Right cardiac atrium (tissue), 5 donors: ENCODE measurements at regions not wholly inside any gene's neighbourhood (a gene's known extent, or its start where the extent isn't known, plus 50 kb on each side); places are given as distances from the start of the nearest gene placed in this dataset.
"Not testable (repeated sequence)": the region's sequence is repeated elsewhere in the genome, so short reads cannot be mapped to it uniquely, and the experiment has no call there.

Experiments
- ATAC-seq, 2 donors: fragments of 200-7000 bp; cut with Tn5 transposase; one replicate each; pipeline versions ENCODE4 v1.8.0 to v1.9.1; 2020; ENCODE audit warnings: moderate library complexity in 2 of 2, mild to moderate bottlenecking in 1 of 2
- DNase-seq, 3 donors: peaks; one replicate each; pipeline ENCODE4 v3.0.0-alpha.2; 2020
- H3K27ac ChIP-seq: one replicate; pipeline ENCODE4 v1.5.1; 2013; ENCODE audit warnings: mild to moderate bottlenecking, low read length, control low read depth, moderate library complexity
- H3K27me3 ChIP-seq: one replicate; pipeline ENCODE4 v1.6.1; 2013; ENCODE audit not compliant: control insufficient read depth, insufficient read depth
- H3K4me1 ChIP-seq: one replicate; pipeline ENCODE4 v1.6.1; 2013; ENCODE audit warnings: low read length; ENCODE audit not compliant: control insufficient read depth, insufficient read depth
- H3K4me3 ChIP-seq: one replicate; pipeline ENCODE4 v1.5.1; 2013; ENCODE audit warnings: low read length, control low read depth
- H3K9me3 ChIP-seq: one replicate; pipeline ENCODE4 v1.6.1; 2013; ENCODE audit warnings: low read length; ENCODE audit not compliant: control insufficient read depth
- WGBS: extraction: QIAGEN DNeasy Blood & Tissue Kit; methylation state at CpG from one replicate; pipeline ENCODE4 v1.1.7; 2013; 5-methylcytosine and 5-hydroxymethylcytosine counted together
- intact Hi-C, 4 donors: fragments of 100-400 bp; cut with DNase I; formaldehyde crosslinking; loops; one replicate each; pipeline versions ENCODE4 v1.11.0 to v1.14.0; 2022 to 2023
- donor health status: healthy with polysubstance abuse.
- donor health status: DM: no; HTN: yes; CAD: no.
- donor health status: DM: no; HTN: no; CAD: no.
- donor health status: DM: no; HTN: yes; CAD: no; lungs with severe emphysema.
- donor health status: DM: yes; HTN: yes; CAD: no.

DNA sequence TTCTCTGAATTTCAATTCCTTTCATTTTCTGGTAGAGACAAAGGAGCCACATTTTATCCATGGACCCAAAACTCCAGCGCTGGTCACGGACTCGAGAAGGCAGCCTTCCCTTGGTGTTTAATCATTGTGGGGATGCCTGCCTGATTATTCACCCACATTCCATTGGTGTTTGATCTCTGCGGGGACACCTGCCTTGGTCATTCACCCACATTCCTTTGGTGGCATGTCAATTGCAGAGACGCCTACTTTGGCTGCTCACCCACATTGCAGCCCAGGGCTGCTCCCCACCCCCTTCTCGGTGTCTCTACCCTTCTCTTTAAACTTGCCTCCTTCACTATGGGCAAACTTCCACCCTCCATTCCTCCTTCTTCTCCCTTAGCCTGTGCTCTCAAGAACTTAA lies 780.7 kb upstream of the POU3F4 start:
- ATAC-seq, H3K4me3 ChIP-seq, intact Hi-C loops, DNase-seq, H3K27me3 ChIP-seq, H3K4me1 ChIP-seq, H3K9me3 ChIP-seq, H3K27ac ChIP-seq: not testable (repeated sequence)
- WGBS = no CpG with 5 or more reads among the region's 6 CpGs

DNA sequence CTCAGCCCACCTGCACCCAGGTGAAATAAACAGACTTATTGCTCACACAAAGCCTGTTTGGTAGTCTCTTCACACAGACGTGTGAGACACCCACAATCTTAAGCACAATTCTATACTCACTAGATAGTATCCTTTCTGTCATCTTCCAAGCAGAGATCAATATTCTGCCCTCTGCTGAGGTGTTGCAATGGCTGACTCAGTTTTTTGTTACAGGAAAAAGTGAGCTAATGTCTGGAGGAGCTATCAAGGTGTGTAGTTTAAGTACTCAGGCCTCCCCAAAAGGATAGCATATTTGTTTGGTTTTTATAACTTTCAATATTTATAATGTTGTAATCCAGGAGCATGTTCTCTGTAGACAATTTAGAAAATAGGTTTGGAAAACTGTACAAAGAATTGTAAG lies 775.2 kb upstream of the POU3F4 start:
- 59% methylated on average over 1 of the region's 1 CpG for WGBS
- no peak overlapping the region for H3K4me3 ChIP-seq

DNA sequence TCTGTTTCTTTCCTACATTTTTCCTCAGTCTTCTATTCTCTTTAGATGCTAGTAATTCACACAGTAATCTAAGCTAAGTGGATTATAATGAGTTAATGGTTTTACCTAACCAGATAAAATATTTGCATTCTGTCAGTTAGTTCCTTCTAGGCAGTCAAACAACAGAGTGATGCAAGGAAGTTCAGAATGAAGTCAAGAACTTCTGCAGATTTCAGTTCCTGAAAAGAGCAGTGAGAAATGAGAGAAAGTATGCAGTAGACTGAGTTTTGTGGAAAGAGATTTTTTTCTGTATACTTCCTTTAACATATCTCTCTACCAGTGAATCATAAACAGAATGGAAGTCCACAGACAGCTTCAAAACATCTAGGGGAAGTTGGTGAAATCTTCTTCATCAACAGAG lies 774.0 kb upstream of the POU3F4 start:
- DNase-seq (no peak), ATAC-seq (no peak)
- Histone ChIP-seq H3K9me3 (no peaks in the 10 kb centered on the region), H3K27me3 (no peaks in the 10 kb centered on the region), H3K27ac (no peak overlapping the region), H3K4me1 (no peaks in the 10 kb centered on the region), H3K4me3 (no peak overlapping the region)
- intact Hi-C loops = no loop called here

More for the DNA sequence above, 775.2 kb upstream of the POU3F4 start:
- H3K4me1 ChIP-seq = no peaks in the 10 kb centered on the region
- intact Hi-C loops = no loop called here
- no peaks in the 10 kb centered on the region for H3K27me3 ChIP-seq
- H3K9me3 ChIP-seq = no peaks in the 10 kb centered on the region
- H3K27ac ChIP-seq = no peak overlapping the region
- no peak for DNase-seq
- ATAC-seq = no peak

DNA sequence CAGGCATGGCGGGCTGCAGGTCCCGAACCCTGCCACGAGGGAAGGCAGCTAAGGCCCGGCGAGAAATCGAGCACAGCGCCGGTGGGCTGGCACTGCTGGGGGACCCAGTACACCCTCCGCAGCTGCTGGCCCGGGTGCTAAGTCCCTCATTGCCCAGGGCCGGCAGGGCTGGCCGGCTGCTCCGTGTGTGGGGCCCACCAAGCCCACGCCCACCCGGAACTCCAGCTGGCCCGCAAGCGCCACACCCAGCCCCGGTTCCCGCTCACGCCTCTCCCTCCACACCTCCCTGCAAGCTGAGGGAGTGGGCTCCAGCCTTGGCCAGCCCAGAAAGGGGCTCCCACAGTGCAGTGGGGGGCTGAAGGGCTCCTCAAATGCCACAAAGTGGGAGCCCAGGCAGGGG lies 769.8 kb upstream of the POU3F4 start:
- H3K4me1 ChIP-seq, DNase-seq, H3K27ac ChIP-seq, H3K4me3 ChIP-seq, H3K27me3 ChIP-seq, H3K9me3 ChIP-seq, intact Hi-C loops, ATAC-seq: not testable (repeated sequence)
- WGBS = 98% methylated on average over 20 of the region's 20 CpGs

DNA sequence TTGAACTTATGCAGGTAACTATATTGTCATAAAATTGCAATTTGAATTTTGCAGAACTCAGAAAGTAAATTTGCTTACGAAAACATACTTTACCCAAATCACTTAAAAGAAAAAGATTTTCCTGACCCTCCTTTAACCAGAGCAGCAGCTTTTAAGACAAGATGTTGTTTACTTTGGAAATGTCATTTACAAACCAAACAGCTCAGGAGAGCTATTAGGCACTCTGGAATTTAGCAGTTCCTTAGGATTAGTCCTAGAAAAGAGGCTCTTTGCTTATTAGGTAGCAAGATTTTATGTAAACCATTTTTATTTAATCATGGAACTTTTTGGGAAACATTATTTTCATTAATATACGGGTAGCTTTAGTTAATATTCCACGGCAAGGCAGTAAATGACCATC lies 765.7 kb upstream of the POU3F4 start:
- Histone ChIP-seq H3K27ac (no peak overlapping the region), H3K4me1 (no peaks in the 10 kb centered on the region), H3K9me3 (no peaks in the 10 kb centered on the region), H3K4me3 (no peak overlapping the region), H3K27me3 (no peaks in the 10 kb centered on the region)
- DNase-seq (no peak), ATAC-seq (no peak)
- 53% methylated on average over 3 of the region's 3 CpGs for WGBS
- intact Hi-C loops = no loop called here

DNA sequence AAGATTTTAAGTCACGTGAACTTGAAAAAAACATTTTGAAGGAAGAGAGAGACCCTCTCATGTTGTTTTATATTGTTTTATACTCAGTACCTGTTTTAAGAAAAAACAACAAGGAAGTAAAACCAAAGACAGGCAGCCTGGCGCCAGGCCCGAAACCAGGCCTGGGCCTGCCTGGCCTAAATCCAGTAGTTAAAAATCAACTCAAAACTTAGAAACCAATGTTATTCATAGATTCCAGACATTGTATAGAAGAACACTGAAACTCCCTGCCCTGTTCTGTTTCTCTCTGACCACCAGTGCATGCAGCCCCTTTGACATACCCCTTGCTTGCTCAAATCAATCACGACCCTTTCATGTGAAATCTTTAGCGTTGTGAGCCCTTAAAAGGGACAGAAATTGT lies 762.4 kb upstream of the POU3F4 start:
- H3K9me3 ChIP-seq, H3K4me1 ChIP-seq, H3K4me3 ChIP-seq, intact Hi-C loops, ATAC-seq, H3K27ac ChIP-seq, DNase-seq, H3K27me3 ChIP-seq: not testable (repeated sequence)
- 79% methylated on average over 5 of the region's 5 CpGs for WGBS

DNA sequence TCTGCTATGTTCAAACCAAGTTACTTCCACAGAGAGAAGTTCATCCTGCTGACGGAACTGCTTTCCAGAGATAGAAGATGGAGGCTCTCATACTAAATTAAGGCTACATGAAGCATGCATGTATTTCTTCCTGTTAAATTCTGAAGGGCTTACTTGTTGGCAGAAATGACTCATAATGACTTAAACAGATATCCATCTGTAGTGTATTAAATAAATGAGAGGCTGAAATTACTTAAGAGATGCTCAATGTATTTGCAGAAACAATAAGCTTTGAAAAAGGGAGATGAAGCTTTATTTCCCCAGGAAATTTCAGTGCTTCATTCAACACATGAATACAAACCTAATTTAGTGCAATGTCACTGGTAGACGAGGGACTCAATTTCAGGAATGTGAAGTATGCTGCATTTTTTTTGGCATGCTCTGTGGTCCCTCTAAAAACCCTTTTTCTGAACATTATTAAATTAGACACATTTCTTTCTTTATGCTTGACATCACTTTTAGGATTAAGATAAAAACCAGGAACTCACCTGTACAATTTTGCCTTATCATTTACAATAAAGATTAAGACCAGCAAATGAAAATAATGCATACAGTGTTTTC lies 759.1 kb upstream of the POU3F4 start:
- DNase-seq = no peak
- no peaks in the 10 kb centered on the region for H3K9me3 ChIP-seq
- intact Hi-C loops = no loop called here
- ATAC-seq = no peak
- H3K4me3 ChIP-seq = no peak overlapping the region
- H3K4me1 ChIP-seq = no peaks in the 10 kb centered on the region
- H3K27me3 ChIP-seq = no peaks in the 10 kb centered on the region
- WGBS = 21% methylated on average over 2 of the region's 2 CpGs
- H3K27ac ChIP-seq = no peak overlapping the region

DNA sequence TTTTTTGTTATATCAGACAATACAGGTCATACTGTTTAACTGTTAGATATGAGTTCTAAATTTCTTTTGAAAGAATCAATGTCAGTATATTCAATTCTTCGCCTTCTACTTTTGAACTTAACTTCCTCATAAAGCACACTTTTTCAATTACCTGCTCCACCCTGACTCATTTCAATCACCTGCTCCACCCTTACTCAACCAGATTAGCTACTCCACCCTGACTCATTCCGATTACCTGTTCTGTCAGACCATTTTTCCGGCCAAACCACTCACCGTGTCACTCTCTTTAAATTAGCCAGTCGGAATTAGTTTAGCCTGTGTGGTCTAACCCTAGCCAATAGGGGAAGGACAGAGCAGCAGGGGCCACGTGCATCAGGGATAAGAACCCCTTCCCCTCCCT lies 751.8 kb upstream of the POU3F4 start:
- H3K27ac ChIP-seq = no peak overlapping the region
- H3K9me3 ChIP-seq = no peaks in the 10 kb centered on the region
- no peaks in the 10 kb centered on the region for H3K27me3 ChIP-seq
- H3K4me1 ChIP-seq = no peaks in the 10 kb centered on the region
- WGBS = 91% methylated on average over 6 of the region's 6 CpGs
- intact Hi-C loops = no loop called here
- no peak for DNase-seq
- ATAC-seq = no peak
- H3K4me3 ChIP-seq = no peak overlapping the region

DNA sequence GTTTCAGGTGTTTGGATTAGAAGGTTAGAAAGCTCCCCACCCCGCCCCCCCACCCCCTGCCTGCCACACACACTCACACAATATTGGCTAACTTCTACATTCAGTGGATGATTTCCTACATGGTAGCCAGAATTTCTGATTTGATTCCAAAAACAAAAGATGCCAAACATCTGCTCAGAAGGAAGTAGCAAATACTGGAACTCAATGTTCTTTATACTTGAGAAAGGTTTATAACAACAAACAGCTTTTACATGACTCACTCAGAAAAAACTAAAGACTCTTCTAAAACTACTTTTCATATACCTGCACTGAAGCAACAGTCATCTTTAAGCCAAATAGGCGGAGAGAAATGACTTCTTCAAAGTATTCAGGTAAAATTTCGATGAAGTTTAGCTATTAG lies 750.5 kb upstream of the POU3F4 start:
- DNase-seq = no peak
- H3K27ac ChIP-seq = no peak overlapping the region
- 58% methylated on average over 3 of the region's 3 CpGs for WGBS
- no peak overlapping the region for H3K4me3 ChIP-seq
- H3K27me3 ChIP-seq = no peaks in the 10 kb centered on the region
- H3K9me3 ChIP-seq = no peaks in the 10 kb centered on the region
- no peak for ATAC-seq
- H3K4me1 ChIP-seq = no peaks in the 10 kb centered on the region
- intact Hi-C loops = no loop called here

DNA sequence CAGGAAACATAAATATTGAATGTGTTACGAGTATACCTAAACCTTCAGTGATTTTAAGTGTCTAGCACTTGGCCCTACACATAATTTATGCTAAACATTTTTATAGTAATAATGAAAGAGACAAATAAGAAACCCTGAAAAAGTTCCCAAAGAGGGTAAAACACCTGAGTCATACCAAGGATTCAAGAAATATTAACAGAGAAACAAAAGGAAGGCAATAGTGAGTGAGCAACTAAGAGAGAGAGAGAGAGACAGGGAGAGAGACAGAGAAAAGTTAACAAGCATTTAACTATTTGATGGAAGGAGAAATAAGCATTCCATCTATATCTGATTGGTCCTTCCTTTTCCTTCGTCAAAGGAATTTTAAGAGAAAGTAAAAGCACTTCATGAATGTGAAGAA lies 743.6 kb upstream of the POU3F4 start:
- no peak for ATAC-seq
- no peaks in the 10 kb centered on the region for H3K4me1 ChIP-seq
- no peak for DNase-seq
- 47% methylated on average over 2 of the region's 2 CpGs for WGBS
- no peak overlapping the region for H3K4me3 ChIP-seq
- H3K27me3 ChIP-seq = no peaks in the 10 kb centered on the region
- H3K27ac ChIP-seq = no peak overlapping the region
- H3K9me3 ChIP-seq = no peaks in the 10 kb centered on the region
- intact Hi-C loops = loop anchor here in 1 of 4 donors (10.0 kb wide), 1 partner anchor 60 kb away; no protein-coding TSS in a partner anchor

DNA sequence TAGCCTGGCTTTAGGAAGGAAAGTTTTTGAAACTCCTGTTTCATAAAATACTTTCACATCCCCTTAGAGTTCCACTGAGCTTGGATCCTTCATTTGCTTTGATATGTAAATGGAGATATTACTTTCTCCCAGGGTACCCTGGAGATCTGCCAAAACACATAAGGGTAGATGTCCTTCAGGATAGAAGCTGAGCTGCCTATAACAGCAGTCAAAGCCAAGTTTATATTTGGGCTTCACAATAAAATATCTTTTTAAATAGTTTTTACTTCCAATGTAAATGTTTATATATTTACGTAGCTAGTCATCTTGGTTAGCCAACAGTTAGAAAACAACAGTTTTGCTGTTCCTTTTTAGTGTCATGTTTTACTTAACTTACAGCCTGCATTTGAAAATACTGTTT lies 742.3 kb upstream of the POU3F4 start:
- intact Hi-C loops = loop anchor here in 1 of 4 donors (10.0 kb wide), 1 partner anchor 59 kb away; no protein-coding TSS in a partner anchor
- Histone ChIP-seq H3K27ac (no peak overlapping the region), H3K4me1 (no peaks in the 10 kb centered on the region), H3K4me3 (no peak overlapping the region), H3K27me3 (no peaks in the 10 kb centered on the region), H3K9me3 (no peaks in the 10 kb centered on the region)
- no peak for ATAC-seq
- DNase-seq = no peak
- 80% methylated on average over 1 of the region's 1 CpG for WGBS

DNA sequence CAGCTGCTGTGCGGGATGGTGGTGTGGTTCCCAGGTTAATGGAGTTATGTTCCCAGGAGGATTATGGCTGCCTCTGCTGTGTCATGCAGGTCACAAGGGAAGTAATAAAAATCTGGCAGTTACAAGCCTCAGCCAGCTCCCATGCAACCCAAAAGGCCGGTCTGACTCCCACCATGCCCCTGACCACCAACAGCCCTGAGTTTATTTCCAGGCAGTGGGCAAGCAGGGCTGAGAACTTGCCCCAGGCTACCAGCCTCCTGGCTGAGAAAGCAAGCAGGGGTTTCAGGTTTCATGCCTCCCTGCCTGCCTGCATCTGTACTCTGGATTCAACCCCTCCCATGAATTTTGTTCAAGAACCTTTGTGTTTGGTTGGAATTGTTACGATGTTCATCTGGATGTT lies 732.7 kb upstream of the POU3F4 start:
- DNase-seq = no peak

More for the DNA sequence above, 732.7 kb upstream of the POU3F4 start:
- Histone ChIP-seq H3K4me1 (no peaks in the 10 kb centered on the region), H3K9me3 (no peaks in the 10 kb centered on the region), H3K27me3 (no peaks in the 10 kb centered on the region), H3K27ac (no peak overlapping the region), H3K4me3 (no peak overlapping the region)
- ATAC-seq = no peak
- intact Hi-C loops = no loop called here
- WGBS = 61% methylated on average over 3 of the region's 3 CpGs
